ENCODE measurements at regions not wholly inside any gene's neighbourhood (a gene's known extent, or its start where the extent isn't known, plus 50 kb on each side); places are given as distances from the start of the nearest gene placed in this dataset.

- DNase-seq: no peak
Observed at GRCh38 chrY:14139521-14139920, 83.5 kb downstream of the VCY1B start.

GRCh38 chrY:14145614-14146013 lies 89.6 kb downstream of the VCY1B start:
- DNase-seq: no peak

GRCh38 chrY:14182776-14183175 lies 126.7 kb downstream of the VCY1B start:
- DNase-seq: no peak

DNA sequence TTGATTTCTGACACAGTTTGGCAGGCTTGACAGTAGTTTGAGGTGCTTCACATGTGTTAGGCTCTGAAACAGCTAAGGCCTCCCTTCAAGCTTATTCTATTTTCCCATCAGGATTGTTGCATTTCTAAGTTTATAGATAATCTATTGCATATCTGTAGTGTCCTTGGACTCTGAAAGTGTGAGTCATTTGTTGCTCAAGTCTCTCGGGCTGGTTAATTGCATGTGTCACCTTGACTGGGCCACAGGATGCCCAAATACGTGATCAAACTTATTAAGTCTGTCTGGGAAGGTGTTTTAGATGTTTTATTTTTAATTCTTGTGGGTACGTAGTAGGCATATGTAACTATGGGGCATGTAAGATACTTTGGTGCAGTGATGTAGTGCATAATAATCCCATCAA lies 166.0 kb downstream of the VCY1B start:
- DNase-seq: no peak

- DNase-seq: no peak
Observed at GRCh38 chrY:14231703-14232102, 175.7 kb downstream of the VCY1B start.

GRCh38 chrY:14235070-14235469 lies 179.0 kb downstream of the VCY1B start:
- no peak for DNase-seq

DNA sequence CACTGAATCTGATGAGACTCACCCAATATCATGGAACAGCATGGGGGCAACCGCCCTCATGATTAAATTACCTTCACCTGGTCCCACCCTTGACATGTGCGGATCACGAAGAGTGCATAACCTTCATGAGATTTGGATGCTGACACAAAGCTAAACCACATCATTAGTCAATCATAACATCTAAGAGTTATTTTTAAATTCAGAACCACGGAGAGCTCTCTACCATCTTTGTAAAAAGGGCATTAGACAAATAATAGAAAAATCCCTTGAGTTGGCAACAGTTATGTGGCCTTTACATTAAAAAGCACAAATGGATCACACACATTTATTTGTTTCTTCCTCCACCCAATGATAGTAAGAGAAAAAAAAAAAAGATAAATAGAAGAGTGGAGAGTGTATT lies 182.2 kb downstream of the VCY1B start:
- no peak for DNase-seq

- DNase-seq: no peak
Observed at GRCh38 chrY:14246948-14247347, 190.9 kb downstream of the VCY1B start.

GRCh38 chrY:14248878-14249576 lies 193.0 kb downstream of the VCY1B start:
- no peak for DNase-seq

DNA sequence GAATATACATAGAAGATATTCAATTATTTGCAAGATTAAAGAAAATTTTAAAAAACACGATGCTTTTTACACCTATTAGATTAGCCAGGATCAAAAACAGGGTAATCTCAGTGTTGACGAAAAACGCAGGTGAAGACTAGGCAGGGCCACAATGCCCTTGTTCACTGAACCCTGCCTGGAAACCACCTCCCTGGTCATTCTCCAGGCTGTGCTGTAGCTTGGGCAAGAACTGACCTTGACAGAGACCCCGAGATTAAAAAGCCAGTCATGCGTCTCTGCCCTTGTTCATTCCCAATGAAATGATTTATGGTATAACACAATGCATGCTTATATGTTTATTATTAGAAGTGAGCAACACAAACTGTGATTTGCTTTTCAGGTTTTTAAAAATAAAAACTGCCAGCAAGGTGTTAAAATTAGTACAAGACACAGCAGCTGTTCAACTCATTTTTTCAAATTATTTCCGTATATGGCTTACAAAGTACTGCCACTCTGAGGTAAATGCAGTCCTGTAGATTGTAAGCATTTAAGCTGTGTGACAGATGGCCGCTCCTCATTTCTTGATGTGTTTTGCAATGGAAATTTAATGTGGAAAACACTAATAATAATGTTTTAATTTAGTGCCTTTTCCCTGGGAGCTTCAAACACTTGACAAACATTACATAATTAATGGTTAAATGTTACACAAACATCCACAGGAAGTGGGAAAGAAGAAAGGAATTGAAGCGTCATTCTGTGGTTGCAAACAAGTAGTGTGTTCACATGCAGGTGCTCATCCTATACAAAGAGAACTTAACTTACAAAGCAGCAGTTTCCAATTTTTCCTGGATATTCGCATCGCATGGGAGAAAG lies 200.2 kb downstream of the VCY1B start:
- DNase-seq: peak; percentile 1

GRCh38 chrY:14256817-14257168 lies 200.8 kb downstream of the VCY1B start:
- DNase-seq: no peak

GRCh38 chrY:14277029-14277428 lies 221.0 kb downstream of the VCY1B start:
- DNase-seq: no peak

DNA sequence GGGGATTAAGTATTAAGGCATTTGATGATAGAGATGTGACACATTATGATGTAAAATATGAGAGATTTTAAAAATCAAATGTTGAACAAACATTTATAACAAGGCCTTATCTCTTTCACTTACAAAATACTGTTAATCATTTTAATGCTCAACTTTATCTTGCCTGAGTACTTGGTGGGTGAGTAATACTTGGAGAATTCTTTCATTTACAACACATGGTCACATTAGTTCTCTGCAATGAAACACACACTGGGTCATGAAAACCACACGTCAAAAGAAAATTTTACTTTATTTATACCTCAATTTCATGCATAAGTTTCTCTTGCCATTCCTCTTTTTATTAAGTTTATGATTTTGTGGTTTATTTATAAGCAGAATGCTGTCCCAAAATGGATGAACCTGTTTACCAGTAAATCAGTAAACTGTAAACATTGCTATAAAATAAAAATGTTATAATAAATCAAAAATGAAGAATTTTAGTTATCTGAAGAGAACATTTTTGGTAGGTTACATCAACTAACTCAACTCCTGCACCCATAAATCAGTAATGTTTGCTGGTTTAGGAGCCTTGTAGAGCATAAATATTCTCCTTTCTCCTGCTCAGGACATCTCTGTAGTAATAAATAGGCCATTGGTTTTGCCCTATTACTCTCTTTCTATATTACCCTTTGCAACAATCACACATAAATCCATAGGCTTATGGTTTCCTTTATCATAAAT lies 233.5 kb upstream of the NLGN4Y start:
- DNase-seq: no peak

GRCh38 chrY:14292382-14292781 lies 231.9 kb upstream of the NLGN4Y start:
- no peak for DNase-seq

- DNase-seq: no peak
Observed at GRCh38 chrY:14300775-14301174, 223.6 kb upstream of the NLGN4Y start.

DNA sequence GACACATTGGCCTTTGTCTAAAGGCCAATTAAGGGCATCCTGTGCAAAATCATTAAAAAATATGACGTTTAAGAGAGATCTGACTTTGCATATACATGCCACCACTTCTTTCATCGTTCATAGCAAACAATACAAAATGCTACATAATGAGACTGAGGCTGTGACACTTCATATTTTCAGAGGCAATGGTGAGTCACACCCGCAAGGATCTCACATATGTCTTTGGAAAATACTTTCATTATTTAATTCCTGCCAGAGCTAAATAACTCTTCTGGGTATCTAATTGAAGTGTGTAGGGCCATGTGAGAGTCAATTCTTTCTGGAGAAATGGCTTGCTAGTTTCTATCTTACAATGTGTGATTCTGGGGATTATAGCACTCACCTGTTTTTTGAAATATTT lies 222.8 kb upstream of the NLGN4Y start:
- DNase-seq: no peak

DNA sequence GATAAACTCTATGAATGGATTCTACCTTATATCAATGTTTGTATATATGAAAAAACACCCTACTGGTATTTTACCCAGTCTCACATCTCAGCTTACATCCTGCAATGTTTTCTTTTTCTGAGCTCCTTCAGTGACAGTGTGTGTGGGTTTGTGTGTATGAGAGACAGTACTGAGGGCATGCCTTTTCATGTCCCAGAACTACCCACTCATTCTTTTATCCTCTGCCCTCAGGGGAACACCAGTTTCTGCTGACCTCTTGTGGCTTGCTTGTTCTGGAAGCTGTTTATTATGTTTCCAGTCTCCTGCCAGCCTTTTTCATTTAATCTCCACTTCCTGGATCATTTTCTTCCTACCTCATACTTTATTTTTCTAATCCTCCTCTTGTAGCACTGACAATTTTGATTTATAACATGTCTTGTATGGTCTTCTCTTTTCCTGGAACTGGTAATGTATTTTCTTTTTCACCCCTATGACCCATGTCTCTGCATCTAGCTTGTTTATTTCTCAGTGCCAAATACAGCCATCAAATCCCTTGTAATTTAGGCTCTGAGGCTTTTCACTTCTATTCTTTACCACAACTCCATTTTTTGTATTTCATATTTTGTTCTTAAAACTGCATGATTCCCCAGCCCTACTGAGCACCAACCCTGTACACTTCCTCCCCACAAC lies 195.5 kb upstream of the NLGN4Y start:
- no peak for DNase-seq

- no peak for DNase-seq
Observed at GRCh38 chrY:14330362-14330761, 194.0 kb upstream of the NLGN4Y start.

- no peak for DNase-seq
Observed at GRCh38 chrY:14339524-14339923, 184.8 kb upstream of the NLGN4Y start.

GRCh38 chrY:14340459-14341143 lies 183.7 kb upstream of the NLGN4Y start:
- no peak for DNase-seq

DNA sequence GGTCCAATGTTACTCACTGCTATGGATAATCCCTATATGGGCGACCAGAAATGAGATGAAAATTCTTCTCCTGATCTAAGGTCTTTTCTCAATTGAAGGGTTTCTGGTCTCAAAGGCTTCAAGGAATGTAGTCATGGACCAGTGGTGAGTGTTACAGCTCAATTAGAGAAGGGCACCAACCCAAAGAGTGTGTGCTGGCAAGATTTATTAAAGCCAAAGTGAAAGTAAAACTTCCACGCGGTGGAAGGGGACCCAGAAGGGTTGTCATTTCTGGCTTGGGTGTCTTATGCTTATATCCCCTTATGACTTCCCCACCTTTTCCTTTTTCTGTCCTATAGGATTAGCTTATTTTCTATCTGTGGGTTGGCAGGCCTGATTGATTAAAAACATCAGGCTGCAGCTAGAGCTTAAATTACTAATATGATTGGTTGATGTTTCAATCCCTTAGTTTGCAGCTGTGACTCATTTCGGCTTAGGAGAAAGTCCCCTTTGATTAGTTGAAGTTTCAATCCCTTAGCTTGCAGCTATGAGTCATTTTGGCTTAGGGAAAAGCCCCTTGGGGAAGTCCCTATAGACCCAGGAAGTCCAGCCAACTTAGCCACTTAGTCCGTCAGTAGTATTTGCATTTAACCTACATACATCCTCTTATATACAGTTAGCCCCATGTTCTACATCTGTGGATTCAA lies 179.5 kb upstream of the NLGN4Y start:
- no peak for DNase-seq

GRCh38 chrY:14351590-14351989 lies 172.7 kb upstream of the NLGN4Y start:
- DNase-seq: no peak

All from activated effector memory CD4-positive, alpha-beta T cell treated with Interleukin-2 at 50 U/mL for 16 hours (primary cell).